ENCODE measurements at regions not wholly inside any gene's neighbourhood (a gene's known extent, or its start where the extent isn't known, plus 50 kb on each side); places are given as distances from the start of the nearest gene placed in this dataset.

DNA sequence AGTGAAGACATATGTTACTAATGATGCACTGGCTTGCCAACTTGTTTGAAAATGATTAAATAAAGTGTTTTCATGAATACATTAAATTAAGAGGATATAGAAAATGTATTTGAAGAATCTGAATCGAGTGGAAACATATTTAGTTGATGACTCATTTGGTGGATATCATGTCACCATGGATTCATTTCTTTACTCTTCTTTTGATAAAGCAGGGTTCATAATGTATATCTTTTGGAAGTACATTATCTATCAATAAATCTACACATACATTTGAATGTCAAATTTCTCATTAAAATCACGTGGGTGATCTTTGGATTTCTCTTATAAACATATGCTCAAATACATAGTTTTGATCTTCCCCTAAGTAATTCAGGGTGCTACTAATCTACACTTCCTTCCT, 1148.1 kb upstream of the ACO1 start:
- Histone ChIP-seq H3K9me3 (ENCODE audit: control insufficient read depth, insufficient read depth, low read depth, low read length) (no peaks in the 10 kb centered on the region), H3K27ac (ENCODE audit: low read length) (no peak overlapping the region), H3K4me1 (ENCODE audit: control insufficient read depth, insufficient read depth, low read length) (no peaks in the 10 kb centered on the region), H3K27me3 (ENCODE audit: control insufficient read depth, insufficient read depth, low read length) (no peaks in the 10 kb centered on the region), H3K36me3 (ENCODE audit: control insufficient read depth, insufficient read depth, low read length) (no peaks in the 10 kb centered on the region), H3K4me3 (ENCODE audit: low read depth in 2 of 2, low read length in 2 of 2) (no peak overlapping the region)
- no TSS peak for BruUV-seq (replicated peaks)
- DNase-seq (ENCODE audit: low read depth, low spot score), result no peak
- ChIA-PET POLR2A (no interaction called here), CTCF (interaction anchor here (0.6 kb wide), 1 partner anchor 9 kb away, joined by 7 read pairs; no protein-coding TSS in a partner anchor)
- TF ChIP-seq SIN3A (IDR thresholded peaks at IDR 0.05; ENCODE audit: borderline replicate concordance, insufficient read depth, low read depth, low read length) (no peak), TCF7L2 (IDR thresholded peaks at IDR 0.05; ENCODE audit: low read depth, low read length) (no peak), POLR2AphosphoS5 (IDR thresholded peaks at IDR 0.05; ENCODE audit: low read depth, low read length) (no peak)
- TF ChIP-seq, protein P1, sequence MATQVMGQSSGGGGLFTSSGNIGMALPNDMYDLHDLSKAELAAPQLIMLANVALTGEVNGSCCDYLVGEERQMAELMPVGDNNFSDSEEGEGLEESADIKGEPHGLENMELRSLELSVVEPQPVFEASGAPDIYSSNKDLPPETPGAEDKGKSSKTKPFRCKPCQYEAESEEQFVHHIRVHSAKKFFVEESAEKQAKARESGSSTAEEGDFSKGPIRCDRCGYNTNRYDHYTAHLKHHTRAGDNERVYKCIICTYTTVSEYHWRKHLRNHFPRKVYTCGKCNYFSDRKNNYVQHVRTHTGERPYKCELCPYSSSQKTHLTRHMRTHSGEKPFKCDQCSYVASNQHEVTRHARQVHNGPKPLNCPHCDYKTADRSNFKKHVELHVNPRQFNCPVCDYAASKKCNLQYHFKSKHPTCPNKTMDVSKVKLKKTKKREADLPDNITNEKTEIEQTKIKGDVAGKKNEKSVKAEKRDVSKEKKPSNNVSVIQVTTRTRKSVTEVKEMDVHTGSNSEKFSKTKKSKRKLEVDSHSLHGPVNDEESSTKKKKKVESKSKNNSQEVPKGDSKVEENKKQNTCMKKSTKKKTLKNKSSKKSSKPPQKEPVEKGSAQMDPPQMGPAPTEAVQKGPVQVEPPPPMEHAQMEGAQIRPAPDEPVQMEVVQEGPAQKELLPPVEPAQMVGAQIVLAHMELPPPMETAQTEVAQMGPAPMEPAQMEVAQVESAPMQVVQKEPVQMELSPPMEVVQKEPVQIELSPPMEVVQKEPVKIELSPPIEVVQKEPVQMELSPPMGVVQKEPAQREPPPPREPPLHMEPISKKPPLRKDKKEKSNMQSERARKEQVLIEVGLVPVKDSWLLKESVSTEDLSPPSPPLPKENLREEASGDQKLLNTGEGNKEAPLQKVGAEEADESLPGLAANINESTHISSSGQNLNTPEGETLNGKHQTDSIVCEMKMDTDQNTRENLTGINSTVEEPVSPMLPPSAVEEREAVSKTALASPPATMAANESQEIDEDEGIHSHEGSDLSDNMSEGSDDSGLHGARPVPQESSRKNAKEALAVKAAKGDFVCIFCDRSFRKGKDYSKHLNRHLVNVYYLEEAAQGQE (IDR thresholded peaks at IDR 0.05; ENCODE audit: insufficient read depth in 1 of 2, low read depth in 2 of 2, low read length in 1 of 2), result no peak
- TF ChIP-seq, protein P2, sequence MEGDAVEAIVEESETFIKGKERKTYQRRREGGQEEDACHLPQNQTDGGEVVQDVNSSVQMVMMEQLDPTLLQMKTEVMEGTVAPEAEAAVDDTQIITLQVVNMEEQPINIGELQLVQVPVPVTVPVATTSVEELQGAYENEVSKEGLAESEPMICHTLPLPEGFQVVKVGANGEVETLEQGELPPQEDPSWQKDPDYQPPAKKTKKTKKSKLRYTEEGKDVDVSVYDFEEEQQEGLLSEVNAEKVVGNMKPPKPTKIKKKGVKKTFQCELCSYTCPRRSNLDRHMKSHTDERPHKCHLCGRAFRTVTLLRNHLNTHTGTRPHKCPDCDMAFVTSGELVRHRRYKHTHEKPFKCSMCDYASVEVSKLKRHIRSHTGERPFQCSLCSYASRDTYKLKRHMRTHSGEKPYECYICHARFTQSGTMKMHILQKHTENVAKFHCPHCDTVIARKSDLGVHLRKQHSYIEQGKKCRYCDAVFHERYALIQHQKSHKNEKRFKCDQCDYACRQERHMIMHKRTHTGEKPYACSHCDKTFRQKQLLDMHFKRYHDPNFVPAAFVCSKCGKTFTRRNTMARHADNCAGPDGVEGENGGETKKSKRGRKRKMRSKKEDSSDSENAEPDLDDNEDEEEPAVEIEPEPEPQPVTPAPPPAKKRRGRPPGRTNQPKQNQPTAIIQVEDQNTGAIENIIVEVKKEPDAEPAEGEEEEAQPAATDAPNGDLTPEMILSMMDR (IDR thresholded peaks at IDR 0.05), result no peak
- in situ Hi-C loops (cut with HindIII; ENCODE audit: low pct_unique_long_range_greater_than_20kb, low sequenced_read_pairs), result no loop called here
- ATAC-seq, result no peak
- intact Hi-C loops (cut with micrococcal nuclease; ENCODE audit: unreplicated experiment), result no loop called here

DNA sequence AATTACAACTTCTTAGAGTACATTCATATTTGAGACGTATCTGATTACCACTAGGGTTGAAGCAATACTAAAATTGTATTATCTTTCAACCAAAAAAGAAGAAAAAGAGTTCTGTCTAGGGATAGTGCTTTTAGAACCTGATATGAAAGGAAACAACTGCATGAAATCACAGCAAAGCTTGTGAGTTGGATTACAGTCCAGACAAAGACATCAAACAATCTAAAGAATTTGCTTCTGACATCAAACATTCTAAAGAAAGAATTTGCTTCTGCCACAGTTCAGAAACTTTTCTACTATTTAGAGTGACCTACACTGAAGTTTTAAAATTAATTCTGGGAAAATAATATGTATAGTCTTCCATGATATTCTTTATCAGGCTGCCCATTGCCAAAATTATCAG, 1141.1 kb upstream of the ACO1 start:
- no peaks in the 10 kb centered on the region for H3K36me3 ChIP-seq (ENCODE audit: control insufficient read depth, insufficient read depth, low read length)
- ATAC-seq, result no peak
- H3K27ac ChIP-seq (ENCODE audit: low read length), result no peak overlapping the region
- CTCF ChIA-PET, result no interaction called here
- H3K27me3 ChIP-seq (ENCODE audit: control insufficient read depth, insufficient read depth, low read length), result no peaks in the 10 kb centered on the region
- no TSS peak for BruUV-seq (replicated peaks)
- TF ChIP-seq TCF7L2 (IDR thresholded peaks at IDR 0.05; ENCODE audit: low read depth, low read length), result no peak
- no peaks in the 10 kb centered on the region for H3K4me1 ChIP-seq (ENCODE audit: control insufficient read depth, insufficient read depth, low read length)
- POLR2A ChIA-PET, result no interaction called here
- in situ Hi-C loops (cut with HindIII; ENCODE audit: low pct_unique_long_range_greater_than_20kb, low sequenced_read_pairs) (no loop called here), intact Hi-C loops (cut with micrococcal nuclease; ENCODE audit: unreplicated experiment) (no loop called here)
- DNase-seq (ENCODE audit: low read depth, low spot score), result no peak
- H3K4me3 ChIP-seq (ENCODE audit: low read depth in 2 of 2, low read length in 2 of 2), result no peak overlapping the region
- no peaks in the 10 kb centered on the region for H3K9me3 ChIP-seq (ENCODE audit: control insufficient read depth, insufficient read depth, low read depth, low read length)

DNA sequence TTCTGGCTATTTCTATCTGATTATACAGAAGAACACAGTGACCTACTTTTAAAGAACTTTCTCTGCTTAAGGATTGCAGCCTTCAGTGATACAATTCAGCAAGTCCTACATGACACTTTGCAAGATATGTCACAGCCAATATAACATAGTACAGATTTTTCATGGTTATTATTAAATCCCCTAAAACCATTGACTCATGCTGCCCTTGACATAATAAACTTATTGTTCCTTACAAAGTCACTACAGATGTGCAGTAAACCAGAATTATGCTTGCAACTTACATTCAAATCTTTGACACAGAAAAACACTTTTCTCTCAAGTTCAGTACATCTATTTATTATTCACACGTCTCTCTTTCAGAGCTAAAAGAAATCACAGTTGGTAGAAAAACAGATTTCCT, 1136.3 kb upstream of the ACO1 start:
- ChIA-PET POLR2A (no interaction called here), CTCF (no interaction called here)
- intact Hi-C loops (cut with micrococcal nuclease; ENCODE audit: unreplicated experiment), result no loop called here
- no peaks in the 10 kb centered on the region for H3K9me3 ChIP-seq (ENCODE audit: control insufficient read depth, insufficient read depth, low read depth, low read length)
- in situ Hi-C loops (cut with HindIII; ENCODE audit: low pct_unique_long_range_greater_than_20kb, low sequenced_read_pairs), result no loop called here
- no peaks in the 10 kb centered on the region for H3K27me3 ChIP-seq (ENCODE audit: control insufficient read depth, insufficient read depth, low read length)
- DNase-seq (ENCODE audit: low read depth, low spot score) (no peak), ATAC-seq (no peak)
- no peak overlapping the region for H3K4me3 ChIP-seq (ENCODE audit: low read depth in 2 of 2, low read length in 2 of 2)
- no peaks in the 10 kb centered on the region for H3K36me3 ChIP-seq (ENCODE audit: control insufficient read depth, insufficient read depth, low read length)
- no peaks in the 10 kb centered on the region for H3K4me1 ChIP-seq (ENCODE audit: control insufficient read depth, insufficient read depth, low read length)
- BruUV-seq (replicated peaks), result no TSS peak
- no peak for TF ChIP-seq POLR2AphosphoS5 (IDR thresholded peaks at IDR 0.05; ENCODE audit: low read depth, low read length)
- TF ChIP-seq, protein P1 (IDR thresholded peaks at IDR 0.05; ENCODE audit: insufficient read depth in 1 of 2, low read depth in 2 of 2, low read length in 1 of 2), result no peak
- H3K27ac ChIP-seq (ENCODE audit: low read length), result no peak overlapping the region
